WTC11 (cell line): ENCODE measurements at regions not wholly inside any gene's neighbourhood (a gene's known extent, or its start where the extent isn't known, plus 50 kb on each side); places are given as distances from the start of the nearest gene placed in this dataset.

Source experiments
- ATAC-seq: fragments of 200-7000 bp; cut with Tn5 transposase; 2 replicates; pipeline ENCODE4 v1.10.0; 2021; ENCODE audit warnings: mild to moderate bottlenecking, moderate library complexity
- CTCF ChIA-PET: fragments of 300-600 bp; sonication (Branson Sonifier 250); formaldehyde crosslinking; loops from one replicate; lab custom pipeline; 2021; ENCODE audit warnings: antibody characterized with exemption; lab: Charles Lee
- POLR2A ChIA-PET: fragments of 350-600 bp; sonication (Branson Sonifier 250); formaldehyde crosslinking; loops from one replicate; lab custom pipeline; 2021; ENCODE audit warnings: antibody characterized with exemption; lab: Charles Lee
- DNase-seq: peaks from one replicate; pipeline ENCODE4 v3.0.0; 2021; ENCODE audit warnings: low spot score
- H3K27ac Mint-ChIP-seq: 2 replicates; pipeline ENCODE4 v1.8.0; 2021; ENCODE audit warnings: mixed read lengths
- H3K27me3 Mint-ChIP-seq: 2 replicates; pipeline ENCODE4 v1.8.0; 2021; ENCODE audit warnings: low read depth, mild to moderate bottlenecking, moderate library complexity, mixed read lengths
- H3K36me3 Mint-ChIP-seq: 2 replicates; pipeline ENCODE4 v1.8.0; 2021; ENCODE audit warnings: mixed read lengths
- H3K4me1 Mint-ChIP-seq: 2 replicates; pipeline ENCODE4 v1.8.0; 2022; ENCODE audit warnings: mixed read lengths
- H3K4me3 Mint-ChIP-seq: 2 replicates; pipeline ENCODE4 v1.8.0; 2021; ENCODE audit warnings: mild to moderate bottlenecking, moderate library complexity, mixed read lengths
- H3K9me3 Mint-ChIP-seq: 2 replicates; pipeline ENCODE4 v1.8.0; 2021; ENCODE audit warnings: mixed read lengths
- AR ChIP-seq: fragments of 250-450 bp; sonication (Bioruptor Pico); IDR thresholded peaks from 2 replicates; pipeline ENCODE4 v1.9.0; 2021; ENCODE audit warnings: mild to moderate bottlenecking
- CREM ChIP-seq: sonication (generic); formaldehyde crosslinking; IDR thresholded peaks from 2 replicates; pipeline ENCODE4 v1.8.1; 2022; ENCODE audit warnings: mild to moderate bottlenecking, missing genetic modification reagents, moderate library complexity
- CTCF ChIP-seq: fragments of 200-600 bp; IDR thresholded peaks from 2 replicates; pipeline ENCODE4 v1.8.0; 2022; ENCODE audit warnings: antibody characterized with exemption
- HMGA2 ChIP-seq: fragments of 250-450 bp; sonication (Bioruptor Pico); IDR thresholded peaks from 2 replicates; pipeline ENCODE4 v1.4.0; 2021; ENCODE audit warnings: mild to moderate bottlenecking, moderate library complexity
- IRF2 ChIP-seq: sonication (generic); formaldehyde crosslinking; IDR thresholded peaks from 2 replicates; pipeline ENCODE4 v1.8.0; 2022; ENCODE audit warnings: low read depth, missing genetic modification reagents, borderline replicate concordance
- JAZF1 ChIP-seq: fragments of 250-450 bp; sonication (Bioruptor Pico); IDR thresholded peaks from 2 replicates; pipeline ENCODE4 v1.9.0; 2021; ENCODE audit warnings: moderate library complexity, mild to moderate bottlenecking, inconsistent platforms
- MAX ChIP-seq: sonication (generic); formaldehyde crosslinking; IDR thresholded peaks from 2 replicates; pipeline ENCODE4 v1.8.0; 2022; ENCODE audit warnings: mild to moderate bottlenecking, missing genetic modification reagents
- OVOL2 ChIP-seq: fragments of 250-450 bp; sonication (Bioruptor Pico); IDR thresholded peaks from 2 replicates; pipeline ENCODE4 v1.9.0; 2021; ENCODE audit warnings: mild to moderate bottlenecking, borderline replicate concordance
- PRRX2 ChIP-seq: fragments of 250-450 bp; sonication (Bioruptor Pico); IDR thresholded peaks from 2 replicates; pipeline ENCODE4 v1.8.0; 2021; ENCODE audit warnings: mild to moderate bottlenecking
- ZNF121 ChIP-seq: sonication (generic); formaldehyde crosslinking; IDR thresholded peaks from 2 replicates; pipeline ENCODE4 v1.8.0; 2023; ENCODE audit warnings: missing genetic modification reagents
- ZNF138 ChIP-seq: sonication (generic); formaldehyde crosslinking; conservative IDR thresholded peaks from 2 replicates; pipeline ENCODE4 v1.8.1; 2022; ENCODE audit warnings: mild to moderate bottlenecking, moderate library complexity, missing genetic modification reagents
- ZNF232 ChIP-seq: sonication (generic); formaldehyde crosslinking; IDR thresholded peaks from 2 replicates; pipeline ENCODE4 v1.8.0; 2022; ENCODE audit warnings: mild to moderate bottlenecking, missing genetic modification reagents
- ZNF423 ChIP-seq: fragments of 250-450 bp; sonication (Bioruptor Pico); IDR thresholded peaks from 2 replicates; pipeline ENCODE4 v2.1.2; 2022; ENCODE audit warnings: mild to moderate bottlenecking, moderate library complexity
- ZNF512 ChIP-seq: sonication (generic); formaldehyde crosslinking; IDR thresholded peaks from 2 replicates; pipeline ENCODE4 v1.8.1; 2022; ENCODE audit warnings: missing genetic modification reagents, borderline replicate concordance
- ZNF671 ChIP-seq: fragments of 250-450 bp; sonication (Bioruptor Pico); IDR thresholded peaks from 2 replicates; pipeline ENCODE4 v1.8.0; 2021; ENCODE audit warnings: mild to moderate bottlenecking
- ZSCAN18 ChIP-seq: fragments of 250-450 bp; sonication (Bioruptor Pico); IDR thresholded peaks from 2 replicates; pipeline ENCODE4 v2.1.2; 2022; ENCODE audit warnings: mild to moderate bottlenecking, moderate library complexity

GRCh38 chr11:28874706-28875105 lies 766.5 kb downstream of the METTL15 start:
- H3K27me3 Mint-ChIP-seq, result no peaks in the 10 kb centered on the region
- DNase-seq (no peak), ATAC-seq (no peak)
- H3K4me1 Mint-ChIP-seq, result no peaks in the 10 kb centered on the region
- ChIA-PET CTCF (no interaction called here), POLR2A (no interaction called here)
- H3K27ac Mint-ChIP-seq, result no peak overlapping the region
- no peak overlapping the region for H3K4me3 Mint-ChIP-seq
- H3K9me3 Mint-ChIP-seq, result peaks cover 8% of the 10 kb centered on the region
- TF ChIP-seq OVOL2 (CRISPR knock-in tag) (no peak), IRF2 (no peak), ZNF423 (CRISPR knock-in tag) (no peak), ZNF121 (CRISPR knock-in tag) (no peak)
- no peaks in the 10 kb centered on the region for H3K36me3 Mint-ChIP-seq

GRCh38 chr11:28871090-28871489 lies 762.9 kb downstream of the METTL15 start:
- CTCF ChIA-PET, result no interaction called here
- Mint-ChIP-seq H3K27me3 (no peaks in the 10 kb centered on the region; the same call in 1 of the 2 replicates), H3K4me1 (no peaks in the 10 kb centered on the region), H3K9me3 (peaks cover 8% of the 10 kb centered on the region), H3K36me3 (no peaks in the 10 kb centered on the region), H3K27ac (no peak overlapping the region), H3K4me3 (no peak overlapping the region)
- ATAC-seq (no peak), DNase-seq (no peak)
- POLR2A ChIA-PET, result no interaction called here
- TF ChIP-seq CTCF (no peak), ZNF671 (CRISPR knock-in tag) (no peak), ZNF232 (CRISPR knock-in tag) (no peak), ZSCAN18 (no peak), PRRX2 (CRISPR knock-in tag) (no peak), MAX (CRISPR knock-in tag) (no peak), ZNF512 (no peak), CREM (CRISPR knock-in tag) (no peak), ZNF138 (CRISPR knock-in tag) (no peak)

GRCh38 chr11:28863422-28863821 lies 755.2 kb downstream of the METTL15 start:
- H3K4me1 Mint-ChIP-seq, result peaks cover 22% of the 10 kb centered on the region
- no peaks in the 10 kb centered on the region; the same call in 1 of the 2 replicates for H3K27me3 Mint-ChIP-seq
- peaks cover 5% of the 10 kb centered on the region for H3K36me3 Mint-ChIP-seq
- TF ChIP-seq JAZF1, result no peak
- no peak for TF ChIP-seq HMGA2 (CRISPR knock-in tag)
- TF ChIP-seq AR (CRISPR knock-in tag), result no peak
- TF ChIP-seq, all 79 proteins: peak for 0
- ChIA-PET POLR2A (no interaction called here), CTCF (interaction anchor here (0.6 kb wide), 1 partner anchor 20 kb away, joined by 4 read pairs; no protein-coding TSS in a partner anchor)
- Mint-ChIP-seq H3K9me3 (peaks cover 12% of the 10 kb centered on the region), H3K27ac (no peak overlapping the region), H3K4me3 (no peak overlapping the region)
- no peak for ATAC-seq
- no peak for DNase-seq
